CD14-positive monocyte (primary cell): ENCODE measurements at regions not wholly inside any gene's neighbourhood (a gene's known extent, or its start where the extent isn't known, plus 50 kb on each side); places are given as distances from the start of the nearest gene placed in this dataset.

Experiments used
- DNase-seq, 3 donors: peaks; one replicate each; pipeline ENCODE4 v3.0.0-alpha.2; 2011 to 2022
- H2AFZ ChIP-seq: 2 replicates; pipeline ENCODE4 v1.6.0; 2012; ENCODE audit warnings: mild to moderate bottlenecking, low read depth, low read length, inconsistent platforms; ENCODE audit not compliant: insufficient read depth, poor library complexity, severe bottlenecking
- H3K27ac ChIP-seq, 2 donors: 1 replicate in 1 of 2; 2 replicates in 1 of 2; pipeline ENCODE4 v1.5.1; 2012 to 2013; ENCODE audit warnings: low read length in 2 of 2, control low read depth in 1 of 2, inconsistent platforms in 1 of 2, low read depth in 1 of 2, mild to moderate bottlenecking in 1 of 2
- H3K27me3 ChIP-seq, 2 donors: one replicate each; pipeline versions ENCODE4 v1.6.0 to v1.6.1; 2011 to 2013; ENCODE audit warnings: low read length in 2 of 2; ENCODE audit not compliant: control insufficient read depth in 2 of 2, insufficient read depth in 2 of 2
- H3K36me3 ChIP-seq, 2 donors: replicated peaks in 1 of 2; 1 replicate in 1 of 2; 2 replicates in 1 of 2; pipeline versions ENCODE4 v1.5.1 to v1.6.1; 2012 to 2013; ENCODE audit warnings: low read length in 2 of 2, control low read depth in 1 of 2, inconsistent platforms in 1 of 2, mild to moderate bottlenecking in 1 of 2; ENCODE audit not compliant: insufficient read depth in 2 of 2, control insufficient read depth in 1 of 2
- H3K4me1 ChIP-seq, 2 donors: 1 replicate in 1 of 2; 2 replicates in 1 of 2; pipeline versions ENCODE4 v1.5.1 to v1.6.1; 2012 to 2013; ENCODE audit warnings: low read length in 2 of 2, control low read depth in 1 of 2, inconsistent platforms in 1 of 2, mild to moderate bottlenecking in 1 of 2, moderate library complexity in 1 of 2; ENCODE audit not compliant: insufficient read depth in 2 of 2, control insufficient read depth in 1 of 2
- H3K4me2 ChIP-seq: replicated peaks from 2 replicates; pipeline ENCODE3; 2012; ENCODE audit warnings: low read length, moderate library complexity, mild to moderate bottlenecking; ENCODE audit not compliant: poor library complexity, severe bottlenecking; ENCODE audit errors: extremely low read depth
- H3K4me3 ChIP-seq, 3 experiments: fragments of 200-600 bp in 1 of 3; sonication (generic) in 1 of 3; replicated peaks in 1 of 3; 1 replicate in 2 of 3; 2 replicates in 1 of 3; pipeline ENCODE4 v1.5.1; 2011 to 2013; ENCODE audit warnings: low read length in 3 of 3, mild to moderate bottlenecking in 3 of 3, control low read depth in 2 of 3, low read depth in 2 of 3, inconsistent platforms in 1 of 3, moderate library complexity in 1 of 3
- H3K79me2 ChIP-seq: 2 replicates; pipeline ENCODE4 v1.6.0; 2012; ENCODE audit warnings: mild to moderate bottlenecking, control low read depth, inconsistent platforms, low read length, moderate library complexity; ENCODE audit not compliant: insufficient read depth
- H3K9ac ChIP-seq: 2 replicates; pipeline ENCODE4 v1.6.0; 2017; ENCODE audit warnings: low read length, mild to moderate bottlenecking; ENCODE audit not compliant: insufficient read depth, poor library complexity, severe bottlenecking
- H3K9me3 ChIP-seq, 2 donors: replicated peaks in 1 of 2; 1 replicate in 1 of 2; 2 replicates in 1 of 2; pipeline versions ENCODE4 v1.5.1 to v1.6.1; 2012 to 2013; ENCODE audit warnings: low read length in 2 of 2, control low read depth in 1 of 2; ENCODE audit not compliant: control insufficient read depth in 1 of 2, insufficient read depth in 1 of 2
- H4K20me1 ChIP-seq: 2 replicates; pipeline ENCODE4 v1.6.0; 2012; ENCODE audit warnings: mild to moderate bottlenecking, low read length, control low read depth, moderate library complexity; ENCODE audit not compliant: insufficient read depth
- H3K27ac Mint-ChIP-seq, 7 donors: one replicate each; pipeline ENCODE4 v1.8.0; 2020; ENCODE audit warnings: mild to moderate bottlenecking in 7 of 7, mixed read lengths in 7 of 7, moderate library complexity in 6 of 7, inconsistent platforms in 2 of 7
- H3K27me3 Mint-ChIP-seq, 3 donors: one replicate each; pipeline ENCODE4 v1.8.0; 2021 to 2022; ENCODE audit warnings: low read depth in 3 of 3, mild to moderate bottlenecking in 3 of 3, mixed read lengths in 3 of 3, moderate library complexity in 3 of 3, inconsistent platforms in 1 of 3
- H3K36me3 Mint-ChIP-seq, 2 donors: one replicate each; pipeline ENCODE4 v1.8.0; 2020; ENCODE audit warnings: mixed read lengths in 2 of 2, inconsistent platforms in 1 of 2, mild to moderate bottlenecking in 1 of 2
- H3K4me1 Mint-ChIP-seq: one replicate; pipeline ENCODE4 v1.8.0; 2020; ENCODE audit warnings: mild to moderate bottlenecking, mixed read lengths
- H3K4me3 Mint-ChIP-seq, 2 donors: one replicate each; pipeline ENCODE4 v1.8.0; 2020; ENCODE audit warnings: mild to moderate bottlenecking in 2 of 2, mixed read lengths in 2 of 2, moderate library complexity in 1 of 2
- H3K9me3 Mint-ChIP-seq, 7 donors: one replicate each; pipeline ENCODE4 v1.8.0; 2020 to 2022; ENCODE audit warnings: mixed read lengths in 7 of 7, mild to moderate bottlenecking in 6 of 7, moderate library complexity in 6 of 7, inconsistent platforms in 2 of 7
- CTCF ChIP-seq: fragments of 200-600 bp; IDR thresholded peaks from one replicate; pipeline ENCODE4 v1.8.0; 2022; ENCODE audit warnings: antibody characterized with exemption, mild to moderate bottlenecking
- whole genome bisulfite sequencing: methylation state at CpG from one replicate; pipeline ENCODE4 v1.1.5; 2013; ENCODE audit warnings: missing lambda C conversion rate; ENCODE audit not compliant: insufficient coverage; 5-methylcytosine and 5-hydroxymethylcytosine counted together
- intact Hi-C, 2 donors: fragments of 100-400 bp; cut with micrococcal nuclease; formaldehyde crosslinking; loops; one replicate each; pipeline versions ENCODE4 v1.15.0 to v1.15.1; 2023

- no peaks in the 10 kb centered on the region for H3K36me3 Mint-ChIP-seq
- no peak overlapping the region for H3K27ac Mint-ChIP-seq
- no peaks in the 10 kb centered on the region for H3K4me1 Mint-ChIP-seq
- no peaks in the 10 kb centered on the region for H4K20me1 ChIP-seq
- no peaks in the 10 kb centered on the region for H3K36me3 ChIP-seq
- no peaks in the 10 kb centered on the region for H3K79me2 ChIP-seq
- H3K4me2 ChIP-seq = no peak overlapping the region
- H3K4me3 Mint-ChIP-seq = no peak overlapping the region
- no peaks in the 10 kb centered on the region for H3K9me3 ChIP-seq
- H3K4me3 ChIP-seq = no peak overlapping the region
- TF ChIP-seq CTCF = no peak
- no peaks in the 10 kb centered on the region for H3K27me3 ChIP-seq
- no peak overlapping the region for H3K9ac ChIP-seq
- no peak overlapping the region for H3K27ac ChIP-seq
- intact Hi-C loops = no loop called here
- DNase-seq = no peak
- no peak overlapping the region for H2AFZ ChIP-seq
- H3K4me1 ChIP-seq = no peaks in the 10 kb centered on the region
- peaks cover 1 to 2% (median 2%) of the 10 kb centered on the region in 3 donors for H3K27me3 Mint-ChIP-seq
- no peaks in the 10 kb centered on the region for H3K9me3 Mint-ChIP-seq
Observed at GRCh38 chr3:180802837-180803236, 109.6 kb upstream of the FXR1 start.

GRCh38 chr3:180804916-180805315 lies 107.6 kb upstream of the FXR1 start:
- H3K27me3 Mint-ChIP-seq = peaks cover 1 to 2% (median 1%) of the 10 kb centered on the region in 3 donors
- no peaks in the 10 kb centered on the region for H3K36me3 Mint-ChIP-seq

More at GRCh38 chr3:180804916-180805315, 107.6 kb upstream of the FXR1 start:
- Histone ChIP-seq H3K4me3 (no peak overlapping the region), H3K36me3 (no peaks in the 10 kb centered on the region), H3K27me3 (no peaks in the 10 kb centered on the region), H3K27ac (no peak overlapping the region), H3K9me3 (no peaks in the 10 kb centered on the region), H3K4me1 (no peaks in the 10 kb centered on the region), H3K9ac (no peak overlapping the region), H4K20me1 (no peaks in the 10 kb centered on the region), H2AFZ (no peak overlapping the region), H3K4me2 (no peak overlapping the region), H3K79me2 (no peaks in the 10 kb centered on the region)
- intact Hi-C loops = no loop called here
- H3K27ac Mint-ChIP-seq = no peak overlapping the region
- no peak for DNase-seq
- no peak for TF ChIP-seq CTCF
- H3K9me3 Mint-ChIP-seq = no peaks in the 10 kb centered on the region
- no CpG with 5 or more reads among the region's 6 CpGs for WGBS
- H3K4me1 Mint-ChIP-seq = no peaks in the 10 kb centered on the region
- no peak overlapping the region for H3K4me3 Mint-ChIP-seq
